ACHN (cell line): ENCODE measurements at regions not wholly inside any gene's neighbourhood (a gene's known extent, or its start where the extent isn't known, plus 50 kb on each side); places are given as distances from the start of the nearest gene placed in this dataset.
"Not testable (repeated sequence)": the region's sequence is repeated elsewhere in the genome, so short reads cannot be mapped to it uniquely, and the experiment has no call there.

ENCODE experiments used
- DNase-seq: peaks from one replicate; pipeline ENCODE4 v3.0.0-alpha.2; 2015
- in situ Hi-C: cut with HindIII; loops from 2 replicates; pipeline ENCODE4 v1.10.0; 2017; ENCODE audit warnings: low sequenced_read_pairs, low pct_ligation_motif_present, low pct_unique_long_range_greater_than_20kb

GRCh38 chr4:128758314-128758922, 51.1 kb upstream of the JADE1 start:
- in situ Hi-C loops: no loop called here

GRCh38 chr4:128757712-128758111, 51.8 kb upstream of the JADE1 start:
- no peak for DNase-seq
- in situ Hi-C loops: no loop called here

More at GRCh38 chr4:128758314-128758922, 51.1 kb upstream of the JADE1 start:
- DNase-seq: no peak

- no peak for DNase-seq
- in situ Hi-C loops: no loop called here
These were observed 58.1 kb upstream of the JADE1 start for GRCh38 chr4:128751354-128751753.

- DNase-seq, in situ Hi-C loops: not testable (repeated sequence)
These were observed 67.8 kb upstream of the JADE1 start for GRCh38 chr4:128741748-128742147.

GRCh38 chr4:128737098-128737513, 72.4 kb upstream of the JADE1 start:
- in situ Hi-C loops: no loop called here
- no peak for DNase-seq

GRCh38 chr4:128735714-128736113, 73.8 kb upstream of the JADE1 start:
- DNase-seq: no peak
- in situ Hi-C loops: no loop called here

GRCh38 chr4:128728190-128728589, 81.3 kb upstream of the JADE1 start:
- in situ Hi-C loops: no loop called here
- no peak for DNase-seq

- in situ Hi-C loops: no loop called here
- DNase-seq: no peak
These were observed 81.8 kb upstream of the JADE1 start for GRCh38 chr4:128727658-128728057.

- in situ Hi-C loops: no loop called here
- DNase-seq: no peak
These were observed 84.0 kb upstream of the JADE1 start for GRCh38 chr4:128725405-128726055.

- no peak for DNase-seq
- in situ Hi-C loops: no loop called here
These were observed 86.6 kb upstream of the JADE1 start for GRCh38 chr4:128722911-128723310.

- in situ Hi-C loops: no loop called here
These were observed 87.6 kb upstream of the JADE1 start for GRCh38 chr4:128721896-128722295.

GRCh38 chr4:128720270-128720669, 89.2 kb upstream of the JADE1 start:
- in situ Hi-C loops: no loop called here
- DNase-seq: no peak

More at GRCh38 chr4:128721896-128722295, 87.6 kb upstream of the JADE1 start:
- DNase-seq: no peak

- DNase-seq: no peak
These were observed 90.7 kb upstream of the JADE1 start for GRCh38 chr4:128718768-128719167.

GRCh38 chr4:128716338-128716737, 93.2 kb upstream of the JADE1 start:
- no peak for DNase-seq
- in situ Hi-C loops: no loop called here

More at GRCh38 chr4:128718768-128719167, 90.7 kb upstream of the JADE1 start:
- in situ Hi-C loops: no loop called here

GRCh38 chr4:128715616-128716015, 93.9 kb upstream of the JADE1 start:
- no peak for DNase-seq
- in situ Hi-C loops: no loop called here

- in situ Hi-C loops: no loop called here
- DNase-seq: no peak
These were observed 98.1 kb upstream of the JADE1 start for GRCh38 chr4:128711361-128711760.

- DNase-seq: no peak
- in situ Hi-C loops: no loop called here
These were observed 100.2 kb upstream of the JADE1 start for GRCh38 chr4:128709268-128709667.

- no peak for DNase-seq
- in situ Hi-C loops: no loop called here
These were observed 101.6 kb upstream of the JADE1 start for GRCh38 chr4:128707864-128708263.

- in situ Hi-C loops: no loop called here
- no peak for DNase-seq
These were observed 105.6 kb upstream of the JADE1 start for GRCh38 chr4:128703948-128704347.

GRCh38 chr4:128700659-128701350, 108.7 kb upstream of the JADE1 start:
- in situ Hi-C loops: no loop called here

More at GRCh38 chr4:128700659-128701350, 108.7 kb upstream of the JADE1 start:
- no peak for DNase-seq
